Mucosa of rectum (tissue), 2 donors: ENCODE measurements at regions not wholly inside any gene's neighbourhood (a gene's known extent, or its start where the extent isn't known, plus 50 kb on each side); places are given as distances from the start of the nearest gene placed in this dataset.

Experiments
- H3K27ac ChIP-seq, 2 donors: one replicate each; pipeline ENCODE4 v1.7.0; 2013; ENCODE audit warnings: inconsistent platforms in 2 of 2, low read depth in 2 of 2, low read length in 2 of 2
- H3K27me3 ChIP-seq, 2 donors: one replicate each; pipeline ENCODE4 v1.7.0; 2013; ENCODE audit warnings: low read length in 2 of 2; ENCODE audit not compliant: control insufficient read depth in 2 of 2, insufficient read depth in 2 of 2
- H3K36me3 ChIP-seq, 2 donors: one replicate each; pipeline ENCODE4 v1.7.0; 2013; ENCODE audit warnings: low read length in 2 of 2; ENCODE audit not compliant: control insufficient read depth in 2 of 2, insufficient read depth in 2 of 2
- H3K4me1 ChIP-seq, 2 donors: one replicate each; pipeline ENCODE4 v1.7.0; 2013; ENCODE audit warnings: low read length in 2 of 2, mild to moderate bottlenecking in 1 of 2; ENCODE audit not compliant: control insufficient read depth in 2 of 2, insufficient read depth in 2 of 2
- H3K4me3 ChIP-seq, 2 donors: one replicate each; pipeline ENCODE4 v1.7.0; 2013; ENCODE audit warnings: low read length in 2 of 2
- H3K9ac ChIP-seq, 2 donors: one replicate each; pipeline ENCODE4 v1.7.0; 2013; ENCODE audit warnings: low read length in 2 of 2, low read depth in 1 of 2, mild to moderate bottlenecking in 1 of 2
- H3K9me3 ChIP-seq, 2 donors: one replicate each; pipeline ENCODE4 v1.7.0; 2013; ENCODE audit warnings: low read length in 2 of 2; ENCODE audit not compliant: control insufficient read depth in 2 of 2
- donor health status: healthy.
- donor health status: Normal muscosa, but diverticular disease.

GRCh38 chr18:53771664-53772063, 452.8 kb downstream of the MBD2 start:
- H3K4me1 ChIP-seq = no peaks in the 10 kb centered on the region
- H3K27me3 ChIP-seq = no peaks in the 10 kb centered on the region
- H3K36me3 ChIP-seq = no peaks in the 10 kb centered on the region
- H3K27ac ChIP-seq = no peak overlapping the region
- no peak overlapping the region for H3K4me3 ChIP-seq
- H3K9ac ChIP-seq = no peak overlapping the region
- no peaks in the 10 kb centered on the region for H3K9me3 ChIP-seq

- no peak overlapping the region for H3K4me3 ChIP-seq
- no peak overlapping the region for H3K27ac ChIP-seq
- H3K9ac ChIP-seq = no peak overlapping the region
- H3K4me1 ChIP-seq = no peaks in the 10 kb centered on the region
- no peaks in the 10 kb centered on the region for H3K27me3 ChIP-seq
- H3K36me3 ChIP-seq = no peaks in the 10 kb centered on the region
- no peaks in the 10 kb centered on the region for H3K9me3 ChIP-seq
Measured at GRCh38 chr18:53765211-53765610, 459.3 kb downstream of the MBD2 start.

GRCh38 chr18:53764086-53764485, 460.4 kb downstream of the MBD2 start:
- H3K4me3 ChIP-seq = no peak overlapping the region
- H3K9me3 ChIP-seq = no peaks in the 10 kb centered on the region

GRCh38 chr18:53757328-53757727, 467.1 kb downstream of the MBD2 start:
- Histone ChIP-seq H3K27ac (peak overlapping the region in 1 of 2 donors; percentile 4), H3K27me3 (no peaks in the 10 kb centered on the region), H3K36me3 (no peaks in the 10 kb centered on the region), H3K4me1 (no peaks in the 10 kb centered on the region), H3K9ac (no peak overlapping the region), H3K9me3 (no peaks in the 10 kb centered on the region), H3K4me3 (no peak overlapping the region)

More at GRCh38 chr18:53764086-53764485, 460.4 kb downstream of the MBD2 start:
- Histone ChIP-seq H3K27me3 (no peaks in the 10 kb centered on the region), H3K9ac (no peak overlapping the region), H3K4me1 (no peaks in the 10 kb centered on the region), H3K27ac (no peak overlapping the region), H3K36me3 (no peaks in the 10 kb centered on the region)

GRCh38 chr18:53756610-53756972, 467.9 kb downstream of the MBD2 start:
- no peak overlapping the region for H3K9ac ChIP-seq
- H3K36me3 ChIP-seq = no peaks in the 10 kb centered on the region
- H3K4me1 ChIP-seq = no peaks in the 10 kb centered on the region
- H3K9me3 ChIP-seq = no peaks in the 10 kb centered on the region
- no peaks in the 10 kb centered on the region for H3K27me3 ChIP-seq
- H3K27ac ChIP-seq = no peak overlapping the region
- no peak overlapping the region for H3K4me3 ChIP-seq

- no peaks in the 10 kb centered on the region for H3K36me3 ChIP-seq
- H3K4me3 ChIP-seq = no peak overlapping the region
- no peaks in the 10 kb centered on the region for H3K9me3 ChIP-seq
- H3K27ac ChIP-seq = no peak overlapping the region
- no peak overlapping the region for H3K9ac ChIP-seq
- H3K4me1 ChIP-seq = no peaks in the 10 kb centered on the region
- no peaks in the 10 kb centered on the region for H3K27me3 ChIP-seq
Measured at GRCh38 chr18:53755914-53756609, 468.4 kb downstream of the MBD2 start.

GRCh38 chr18:53754154-53754553, 470.3 kb downstream of the MBD2 start:
- no peaks in the 10 kb centered on the region for H3K4me1 ChIP-seq
- no peaks in the 10 kb centered on the region for H3K36me3 ChIP-seq
- H3K27me3 ChIP-seq = no peaks in the 10 kb centered on the region
- H3K4me3 ChIP-seq = no peak overlapping the region
- no peak overlapping the region for H3K27ac ChIP-seq
- H3K9me3 ChIP-seq = no peaks in the 10 kb centered on the region
- H3K9ac ChIP-seq = no peak overlapping the region

GRCh38 chr18:53753601-53754000, 470.9 kb downstream of the MBD2 start:
- Histone ChIP-seq H3K27me3 (no peaks in the 10 kb centered on the region), H3K4me3 (no peak overlapping the region), H3K9ac (no peak overlapping the region), H3K9me3 (no peaks in the 10 kb centered on the region), H3K36me3 (no peaks in the 10 kb centered on the region), H3K27ac (no peak overlapping the region), H3K4me1 (peaks cover 0 to 2% of the 10 kb centered on the region in 2 donors)

GRCh38 chr18:53752781-53753367, 471.6 kb downstream of the MBD2 start:
- no peak overlapping the region for H3K4me3 ChIP-seq
- peaks cover 0 to 2% of the 10 kb centered on the region in 2 donors for H3K4me1 ChIP-seq
- H3K9me3 ChIP-seq = no peaks in the 10 kb centered on the region
- H3K27me3 ChIP-seq = no peaks in the 10 kb centered on the region
- H3K9ac ChIP-seq = no peak overlapping the region
- no peak overlapping the region for H3K27ac ChIP-seq
- no peaks in the 10 kb centered on the region for H3K36me3 ChIP-seq

- Histone ChIP-seq H3K4me3 (no peak overlapping the region), H3K27ac (no peak overlapping the region), H3K4me1 (peaks cover 0 to 2% of the 10 kb centered on the region in 2 donors), H3K27me3 (no peaks in the 10 kb centered on the region), H3K9me3 (no peaks in the 10 kb centered on the region), H3K9ac (no peak overlapping the region), H3K36me3 (no peaks in the 10 kb centered on the region)
Measured at GRCh38 chr18:53749766-53750165, 474.7 kb downstream of the MBD2 start.
